ENCODE measurements at regions not wholly inside any gene's neighbourhood (a gene's known extent, or its start where the extent isn't known, plus 50 kb on each side); places are given as distances from the start of the nearest gene placed in this dataset.
"Not testable (repeated sequence)": the region's sequence is repeated elsewhere in the genome, so short reads cannot be mapped to it uniquely, and the experiment has no call there.

- DNase-seq (ENCODE audit: low read depth) = no peak
Observed at GRCh38 chr15:70576696-70577095, 186.7 kb downstream of the UACA start.

- no peak for DNase-seq (ENCODE audit: low read depth)
Observed at GRCh38 chr15:70576276-70576675, 187.1 kb downstream of the UACA start.

GRCh38 chr15:70575231-70576226 is 187.8 kb downstream of the UACA start:
- no peak for DNase-seq (ENCODE audit: low read depth)

- DNase-seq (ENCODE audit: low read depth) = not testable (repeated sequence)
Observed at GRCh38 chr15:70574325-70574724, 189.0 kb downstream of the UACA start.

- no peak for DNase-seq (ENCODE audit: low read depth)
Observed at GRCh38 chr15:70573121-70573850, 190.1 kb downstream of the UACA start.

GRCh38 chr15:70569714-70570231 is 193.6 kb downstream of the UACA start:
- DNase-seq (ENCODE audit: low read depth) = no peak

- no peak for DNase-seq (ENCODE audit: low read depth)
Observed at GRCh38 chr15:70569091-70569713, 194.2 kb downstream of the UACA start.

- no peak for DNase-seq (ENCODE audit: low read depth)
Observed at GRCh38 chr15:70566989-70567388, 196.4 kb downstream of the UACA start.

GRCh38 chr15:70566047-70566835 is 197.1 kb downstream of the UACA start:
- no peak for DNase-seq (ENCODE audit: low read depth)

GRCh38 chr15:70563561-70564095 is 199.7 kb downstream of the UACA start:
- no peak for DNase-seq (ENCODE audit: low read depth)

- DNase-seq (ENCODE audit: low read depth) = no peak
Observed at GRCh38 chr15:70562906-70563305, 200.5 kb downstream of the UACA start.

GRCh38 chr15:70561885-70562284 is 201.5 kb downstream of the UACA start:
- DNase-seq (ENCODE audit: low read depth) = no peak

- no peak for DNase-seq (ENCODE audit: low read depth)
Observed at GRCh38 chr15:70560617-70561328, 202.6 kb downstream of the UACA start.

- DNase-seq (ENCODE audit: low read depth) = peak; percentile 28
Observed at GRCh38 chr15:70559265-70560239, 203.8 kb downstream of the UACA start.

GRCh38 chr15:70558406-70559264 is 204.7 kb downstream of the UACA start:
- DNase-seq (ENCODE audit: low read depth) = no peak

GRCh38 chr15:70557521-70558258 is 205.7 kb downstream of the UACA start:
- no peak for DNase-seq (ENCODE audit: low read depth)

GRCh38 chr15:70556779-70557178 is 206.6 kb downstream of the UACA start:
- no peak for DNase-seq (ENCODE audit: low read depth)
